B cell (primary cell): ENCODE measurements at regions not wholly inside any gene's neighbourhood (a gene's known extent, or its start where the extent isn't known, plus 50 kb on each side); places are given as distances from the start of the nearest gene placed in this dataset.

Source experiments
- ATAC-seq: fragments of 200-7000 bp; cut with Tn5 transposase; one replicate; pipeline ENCODE4 v1.10.0; 2021; ENCODE audit warnings: low read depth, mild to moderate bottlenecking, moderate number of reproducible peaks, moderate library complexity
- CTCF ChIA-PET: fragments of 350-600 bp; sonication (Branson Sonifier 250); formaldehyde crosslinking; loops from one replicate; lab custom pipeline; 2021; ENCODE audit warnings: antibody characterized with exemption, inconsistent platforms; lab: Charles Lee
- POLR2A ChIA-PET: fragments of 350-600 bp; sonication (Branson Sonifier 250); formaldehyde crosslinking; loops from one replicate; lab custom pipeline; 2021; ENCODE audit warnings: antibody characterized with exemption; lab: Charles Lee
- DNase-seq: peaks from one replicate; pipeline ENCODE4 v3.0.0; 2013
- H2AFZ ChIP-seq: 2 replicates; pipeline ENCODE4 v1.6.1; 2012; ENCODE audit warnings: mild to moderate bottlenecking, low read depth, low read length; ENCODE audit not compliant: insufficient read depth, poor library complexity, severe bottlenecking
- H3K27ac ChIP-seq, 2 donors: 1 replicate in 1 of 2; 2 replicates in 1 of 2; pipeline ENCODE4 v1.5.1; 2012 to 2013; ENCODE audit warnings: low read length in 2 of 2, mild to moderate bottlenecking in 2 of 2, moderate library complexity in 1 of 2
- H3K27me3 ChIP-seq, 4 experiments: fragments of 200-600 bp in 1 of 4; sonication (generic) in 1 of 4; replicated peaks in 1 of 4; 1 replicate in 2 of 4; 2 replicates in 2 of 4; pipeline versions ENCODE4 v1.6.1 to v1.7.0; 2013 to 2016; ENCODE audit warnings: low read length in 3 of 4, mild to moderate bottlenecking in 2 of 4, mixed read lengths in 1 of 4, moderate library complexity in 1 of 4; ENCODE audit not compliant: insufficient read depth in 4 of 4, control insufficient read depth in 3 of 4; ENCODE audit errors: control extremely low read depth in 1 of 4
- H3K36me3 ChIP-seq, 2 experiments: replicated peaks in 1 of 2; 1 replicate in 1 of 2; 2 replicates in 1 of 2; pipeline versions ENCODE4 v1.6.1 to v1.7.1; 2013; ENCODE audit warnings: low read length in 1 of 2; ENCODE audit not compliant: insufficient read depth in 2 of 2, control insufficient read depth in 1 of 2; ENCODE audit errors: control extremely low read depth in 1 of 2, extremely low read depth in 1 of 2
- H3K4me1 ChIP-seq, 2 donors: fragments of 200-600 bp in 1 of 2; sonication (generic) in 1 of 2; 1 replicate in 1 of 2; 2 replicates in 1 of 2; pipeline versions ENCODE4 v1.5.1 to v1.6.1; 2013 to 2017; ENCODE audit warnings: low read length in 2 of 2; ENCODE audit not compliant: control insufficient read depth in 2 of 2, insufficient read depth in 2 of 2
- H3K4me2 ChIP-seq: replicated peaks from 2 replicates; pipeline ENCODE3; 2012; ENCODE audit warnings: mild to moderate bottlenecking, low read depth, low read length; ENCODE audit not compliant: poor library complexity, severe bottlenecking
- H3K4me3 ChIP-seq, 5 experiments: fragments of 200-600 bp in 1 of 5; sonication (generic) in 1 of 5; 1 replicate in 3 of 5; 2 replicates in 2 of 5; pipeline versions ENCODE4 v1.5.1 to v1.7.0; 2011 to 2016; ENCODE audit warnings: low read length in 4 of 5, mild to moderate bottlenecking in 4 of 5, low read depth in 2 of 5, control low read depth in 1 of 5, moderate library complexity in 1 of 5; ENCODE audit not compliant: insufficient read depth in 1 of 5; ENCODE audit errors: control extremely low read depth in 1 of 5, extremely low read depth in 1 of 5
- H3K79me2 ChIP-seq: fragments of 200-600 bp; sonication (generic); one replicate; pipeline ENCODE4 v1.6.0; 2016; ENCODE audit warnings: low read length; ENCODE audit not compliant: control insufficient read depth, insufficient read depth
- H3K9ac ChIP-seq: fragments of 200-600 bp; sonication (generic); 2 replicates; pipeline ENCODE4 v1.6.1; 2017; ENCODE audit warnings: mild to moderate bottlenecking, low read length, moderate library complexity
- H3K9me3 ChIP-seq, 3 donors: one replicate each; pipeline versions ENCODE4 v1.6.1 to v1.7.1; 2013; ENCODE audit warnings: low read length in 2 of 3; ENCODE audit not compliant: control insufficient read depth in 2 of 3, insufficient read depth in 1 of 3; ENCODE audit errors: control extremely low read depth in 1 of 3
- H4K20me1 ChIP-seq: 2 replicates; pipeline ENCODE4 v1.6.0; 2012; ENCODE audit warnings: mild to moderate bottlenecking, low read length; ENCODE audit not compliant: insufficient read depth, control insufficient read depth, poor library complexity, severe bottlenecking
- H3K27ac Mint-ChIP-seq: one replicate; pipeline ENCODE4 v1.8.0; 2021; ENCODE audit warnings: mixed read lengths
- H3K27me3 Mint-ChIP-seq: one replicate; pipeline ENCODE4 v1.8.0; 2021; ENCODE audit warnings: mixed read lengths
- H3K4me1 Mint-ChIP-seq: one replicate; pipeline ENCODE4 v1.8.0; 2021; ENCODE audit warnings: mixed read lengths
- H3K4me3 Mint-ChIP-seq: one replicate; pipeline ENCODE4 v1.8.0; 2021; ENCODE audit warnings: mixed read lengths
- H3K9me3 Mint-ChIP-seq: one replicate; pipeline ENCODE4 v1.8.0; 2022; ENCODE audit warnings: mixed read lengths; ENCODE audit not compliant: insufficient read depth
- EZH2 ChIP-seq: IDR thresholded peaks from 2 replicates; pipeline ENCODE4 v1.6.1; 2012; ENCODE audit warnings: borderline replicate concordance, low read depth, mild to moderate bottlenecking, moderate library complexity, low read length; ENCODE audit not compliant: insufficient read depth, poor library complexity, severe bottlenecking
- WGBS: methylation state at CpG from one replicate; pipeline ENCODE4 v1.1.5; 2013; ENCODE audit warnings: missing lambda C conversion rate; ENCODE audit not compliant: insufficient coverage; 5-methylcytosine and 5-hydroxymethylcytosine counted together
- intact Hi-C: fragments of 100-400 bp; cut with micrococcal nuclease; formaldehyde crosslinking; loops from one replicate; pipeline ENCODE4 v1.10.0; 2022
- TF ChIP-seq, protein P1 (sequence below): fragments of 200-600 bp; IDR thresholded peaks from one replicate; pipeline ENCODE4 v1.8.0; 2022; ENCODE audit warnings: antibody characterized with exemption, mild to moderate bottlenecking

- Mint-ChIP-seq H3K27me3 (no peaks in the 10 kb centered on the region), H3K9me3 (peaks cover 2% of the 10 kb centered on the region), H3K27ac (no peak overlapping the region), H3K4me3 (no peak overlapping the region), H3K4me1 (no peaks in the 10 kb centered on the region)
- WGBS: 50% methylated on average over 7 of the region's 7 CpGs
- Histone ChIP-seq H3K9ac (no peak overlapping the region), H3K79me2 (no peaks in the 10 kb centered on the region), H3K27me3 (no peaks in the 10 kb centered on the region), H3K9me3 (peaks cover 0 to 5% (median 0%) of the 10 kb centered on the region in 3 donors), H3K4me1 (no peaks in the 10 kb centered on the region), H3K4me2 (no peak overlapping the region), H3K36me3 (no peaks in the 10 kb centered on the region), H3K4me3 (no peak overlapping the region), H3K27ac (no peak overlapping the region), H2AFZ (no peak overlapping the region), H4K20me1 (no peaks in the 10 kb centered on the region)
- intact Hi-C loops: no loop called here
- no peak for DNase-seq
- TF ChIP-seq, protein P1, sequence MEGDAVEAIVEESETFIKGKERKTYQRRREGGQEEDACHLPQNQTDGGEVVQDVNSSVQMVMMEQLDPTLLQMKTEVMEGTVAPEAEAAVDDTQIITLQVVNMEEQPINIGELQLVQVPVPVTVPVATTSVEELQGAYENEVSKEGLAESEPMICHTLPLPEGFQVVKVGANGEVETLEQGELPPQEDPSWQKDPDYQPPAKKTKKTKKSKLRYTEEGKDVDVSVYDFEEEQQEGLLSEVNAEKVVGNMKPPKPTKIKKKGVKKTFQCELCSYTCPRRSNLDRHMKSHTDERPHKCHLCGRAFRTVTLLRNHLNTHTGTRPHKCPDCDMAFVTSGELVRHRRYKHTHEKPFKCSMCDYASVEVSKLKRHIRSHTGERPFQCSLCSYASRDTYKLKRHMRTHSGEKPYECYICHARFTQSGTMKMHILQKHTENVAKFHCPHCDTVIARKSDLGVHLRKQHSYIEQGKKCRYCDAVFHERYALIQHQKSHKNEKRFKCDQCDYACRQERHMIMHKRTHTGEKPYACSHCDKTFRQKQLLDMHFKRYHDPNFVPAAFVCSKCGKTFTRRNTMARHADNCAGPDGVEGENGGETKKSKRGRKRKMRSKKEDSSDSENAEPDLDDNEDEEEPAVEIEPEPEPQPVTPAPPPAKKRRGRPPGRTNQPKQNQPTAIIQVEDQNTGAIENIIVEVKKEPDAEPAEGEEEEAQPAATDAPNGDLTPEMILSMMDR: no peak
- no peak for TF ChIP-seq EZH2
- no peak for ATAC-seq
- ChIA-PET POLR2A (no interaction called here), CTCF (no interaction called here)
Observed at GRCh38 chr20:60921022-60921622, 330.9 kb upstream of the CDH4 start.

DNA sequence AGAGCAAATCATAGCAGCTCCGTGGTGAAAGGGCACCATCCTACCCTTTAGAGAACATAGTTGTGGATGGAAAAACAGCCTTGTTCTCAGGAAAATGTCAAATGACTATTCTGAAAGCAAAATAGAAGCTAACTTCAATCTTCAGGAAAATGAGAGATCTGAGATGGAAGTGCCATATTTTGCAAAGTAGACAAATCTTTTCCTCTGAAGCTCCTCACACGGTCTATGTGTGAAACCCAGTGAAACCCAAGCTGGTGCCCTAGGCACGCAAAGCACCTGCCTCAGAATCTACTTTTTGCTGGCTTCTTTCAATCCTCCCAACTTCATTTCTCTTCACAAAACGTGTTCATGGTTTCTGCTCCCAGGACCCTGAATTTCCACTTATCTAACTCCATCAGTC lies 325.2 kb upstream of the CDH4 start:
- Histone ChIP-seq H4K20me1 (no peaks in the 10 kb centered on the region), H3K79me2 (no peaks in the 10 kb centered on the region), H3K9me3 (peaks cover 0 to 6% (median 0%) of the 10 kb centered on the region in 3 donors), H3K4me1 (no peaks in the 10 kb centered on the region), H3K27ac (no peak overlapping the region), H3K4me2 (no peak overlapping the region), H3K36me3 (no peaks in the 10 kb centered on the region), H3K4me3 (no peak overlapping the region), H2AFZ (no peak overlapping the region), H3K9ac (no peak overlapping the region), H3K27me3 (no peaks in the 10 kb centered on the region)
- TF ChIP-seq EZH2: no peak
- TF ChIP-seq, protein P1: no peak
- ChIA-PET CTCF (no interaction called here), POLR2A (no interaction called here)
- Mint-ChIP-seq H3K27ac (no peak overlapping the region), H3K9me3 (no peaks in the 10 kb centered on the region), H3K4me1 (no peaks in the 10 kb centered on the region), H3K27me3 (no peaks in the 10 kb centered on the region), H3K4me3 (no peak overlapping the region)
- intact Hi-C loops: no loop called here
- ATAC-seq (no peak), DNase-seq (no peak)
- WGBS: 89% methylated on average over 2 of the region's 4 CpGs
